BE2C (cell line): ENCODE measurements at regions not wholly inside any gene's neighbourhood (a gene's known extent, or its start where the extent isn't known, plus 50 kb on each side); places are given as distances from the start of the nearest gene placed in this dataset.

ENCODE experiments used
- DNase-seq: peaks from one replicate; pipeline ENCODE4 v3.0.0-alpha.2; 2020
- H3K27me3 ChIP-seq: fragments of 250-450 bp; sonication (Bioruptor Pico); 2 replicates; pipeline ENCODE4 v1.5.1; 2020; ENCODE audit warnings: mild to moderate bottlenecking
- H3K36me3 ChIP-seq: fragments of 250-450 bp; sonication (Bioruptor Pico); 2 replicates; pipeline ENCODE4 v1.5.1; 2020; ENCODE audit warnings: mild to moderate bottlenecking
- H3K4me1 ChIP-seq: fragments of 250-450 bp; sonication (Bioruptor Pico); 2 replicates; pipeline ENCODE4 v1.5.1; 2020
- H3K4me3 ChIP-seq: 2 replicates; pipeline ENCODE4 v1.5.1; 2011; ENCODE audit warnings: low read depth, low read length
- H3K9me3 ChIP-seq: fragments of 250-450 bp; sonication (Bioruptor Pico); 2 replicates; pipeline ENCODE4 v1.5.1; 2020
- TF ChIP-seq, protein P1 (sequence below): IDR thresholded peaks from 2 replicates; pipeline ENCODE4 v1.5.1; 2012; ENCODE audit warnings: mild to moderate bottlenecking, low read depth, low read length

DNA sequence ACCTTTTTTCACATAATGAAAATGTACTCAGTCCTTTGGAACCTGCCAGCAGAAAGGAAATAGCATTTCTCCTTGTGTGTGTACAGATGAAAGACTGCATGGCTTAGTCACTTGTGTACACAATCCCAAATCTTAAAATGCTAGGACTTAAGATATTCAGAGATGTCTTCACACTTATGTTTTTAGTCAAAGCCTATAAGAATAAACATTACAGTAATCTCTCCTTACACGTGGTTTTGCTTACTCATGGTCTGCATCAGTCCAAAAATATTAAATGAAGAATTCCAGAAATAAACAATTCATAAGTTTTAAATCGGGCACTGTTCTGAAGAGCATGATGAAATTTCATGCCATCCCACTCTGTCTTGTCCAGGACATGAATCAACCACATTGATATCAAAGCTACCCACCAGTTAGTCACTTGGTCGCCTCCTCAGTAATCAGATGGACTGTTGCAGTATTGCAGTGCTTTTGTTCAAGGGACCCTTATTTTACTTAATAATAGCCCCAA is 75.7 kb upstream of the RRP15 start:
- TF ChIP-seq, protein P1, sequence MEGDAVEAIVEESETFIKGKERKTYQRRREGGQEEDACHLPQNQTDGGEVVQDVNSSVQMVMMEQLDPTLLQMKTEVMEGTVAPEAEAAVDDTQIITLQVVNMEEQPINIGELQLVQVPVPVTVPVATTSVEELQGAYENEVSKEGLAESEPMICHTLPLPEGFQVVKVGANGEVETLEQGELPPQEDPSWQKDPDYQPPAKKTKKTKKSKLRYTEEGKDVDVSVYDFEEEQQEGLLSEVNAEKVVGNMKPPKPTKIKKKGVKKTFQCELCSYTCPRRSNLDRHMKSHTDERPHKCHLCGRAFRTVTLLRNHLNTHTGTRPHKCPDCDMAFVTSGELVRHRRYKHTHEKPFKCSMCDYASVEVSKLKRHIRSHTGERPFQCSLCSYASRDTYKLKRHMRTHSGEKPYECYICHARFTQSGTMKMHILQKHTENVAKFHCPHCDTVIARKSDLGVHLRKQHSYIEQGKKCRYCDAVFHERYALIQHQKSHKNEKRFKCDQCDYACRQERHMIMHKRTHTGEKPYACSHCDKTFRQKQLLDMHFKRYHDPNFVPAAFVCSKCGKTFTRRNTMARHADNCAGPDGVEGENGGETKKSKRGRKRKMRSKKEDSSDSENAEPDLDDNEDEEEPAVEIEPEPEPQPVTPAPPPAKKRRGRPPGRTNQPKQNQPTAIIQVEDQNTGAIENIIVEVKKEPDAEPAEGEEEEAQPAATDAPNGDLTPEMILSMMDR, result no peak
- H3K36me3 ChIP-seq, result no peaks in the 10 kb centered on the region
- 0 out of 2 replicates have a peak, but pooled peaks cover 7% of the 10 kb centered on the region for H3K27me3 ChIP-seq
- DNase-seq, result no peak
- no peak overlapping the region for H3K4me3 ChIP-seq
- H3K4me1 ChIP-seq, result no peaks in the 10 kb centered on the region
- H3K9me3 ChIP-seq, result no peaks in the 10 kb centered on the region

- no peaks in the 10 kb centered on the region for H3K4me1 ChIP-seq
- no peak for DNase-seq
- TF ChIP-seq, protein P1, result no peak
- no peak overlapping the region for H3K4me3 ChIP-seq
- no peaks in the 10 kb centered on the region for H3K36me3 ChIP-seq
- H3K27me3 ChIP-seq, result 0 out of 2 replicates have a peak, but pooled peaks cover 7% of the 10 kb centered on the region
- no peaks in the 10 kb centered on the region for H3K9me3 ChIP-seq
Observed at GRCh38 chr1:218211241-218211640, 73.9 kb upstream of the RRP15 start.

DNA sequence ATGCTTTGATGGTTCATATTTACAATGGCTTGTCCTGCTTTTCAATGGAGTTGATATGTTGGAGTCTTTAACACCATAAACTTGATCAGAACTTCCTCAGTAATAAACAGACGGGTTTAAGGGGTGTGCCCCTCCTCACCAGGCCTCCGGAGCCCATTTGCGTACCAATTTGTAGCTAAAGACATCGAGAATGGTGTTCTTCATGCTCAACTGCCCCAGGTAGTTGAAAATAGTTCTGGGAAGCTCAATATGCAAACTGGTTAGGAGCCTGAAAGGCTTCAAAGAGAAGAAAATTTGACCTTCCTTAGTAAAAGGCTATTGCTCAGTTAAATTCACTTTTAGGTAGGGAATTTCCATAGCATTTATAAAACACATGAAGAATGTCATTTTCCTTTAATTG is 68.1 kb upstream of the RRP15 start:
- H3K4me1 ChIP-seq, result no peaks in the 10 kb centered on the region
- H3K9me3 ChIP-seq, result no peaks in the 10 kb centered on the region
- no peak for DNase-seq
- peaks cover 10% of the 10 kb centered on the region; the same call in 1 of the 2 replicates for H3K27me3 ChIP-seq
- TF ChIP-seq, protein P1, result no peak
- no peak overlapping the region for H3K4me3 ChIP-seq
- H3K36me3 ChIP-seq, result no peaks in the 10 kb centered on the region

GRCh38 chr1:218219460-218219859 is 65.6 kb upstream of the RRP15 start:
- Histone ChIP-seq H3K9me3 (no peaks in the 10 kb centered on the region), H3K4me3 (no peak overlapping the region), H3K36me3 (no peaks in the 10 kb centered on the region), H3K4me1 (no peaks in the 10 kb centered on the region), H3K27me3 (peaks cover 3% of the 10 kb centered on the region; the same call in 1 of the 2 replicates)
- TF ChIP-seq, protein P1, result no peak
- no peak for DNase-seq

DNA sequence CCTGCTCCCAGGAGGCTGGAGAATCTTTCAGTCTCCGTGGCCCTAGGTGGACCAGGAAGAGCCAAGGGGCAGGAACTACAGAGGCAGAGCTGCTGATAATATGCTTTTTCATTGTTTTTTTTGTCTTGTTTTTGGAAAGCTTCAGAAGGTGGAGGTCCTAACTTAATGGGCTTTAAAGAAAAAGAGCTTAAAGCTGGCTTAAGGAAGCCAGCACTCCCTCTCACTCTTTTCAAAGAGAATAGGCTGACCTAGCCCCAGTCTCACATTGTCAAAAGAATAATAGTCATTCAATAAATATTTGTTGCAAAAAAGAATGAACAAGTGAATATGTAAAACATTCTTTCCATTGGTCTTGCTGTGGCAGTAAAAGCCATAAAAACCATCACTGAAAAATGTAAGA is 61.0 kb upstream of the RRP15 start:
- TF ChIP-seq, protein P1, result no peak
- Histone ChIP-seq H3K9me3 (no peaks in the 10 kb centered on the region), H3K4me1 (no peaks in the 10 kb centered on the region), H3K4me3 (no peak overlapping the region), H3K36me3 (no peaks in the 10 kb centered on the region), H3K27me3 (no peaks in the 10 kb centered on the region; the same call in none of the 2 replicates)
- DNase-seq, result no peak

GRCh38 chr1:218226005-218226404 is 59.1 kb upstream of the RRP15 start:
- H3K36me3 ChIP-seq, result no peaks in the 10 kb centered on the region
- no peak overlapping the region for H3K4me3 ChIP-seq
- no peaks in the 10 kb centered on the region; the same call in none of the 2 replicates for H3K27me3 ChIP-seq
- no peaks in the 10 kb centered on the region for H3K9me3 ChIP-seq
- H3K4me1 ChIP-seq, result no peaks in the 10 kb centered on the region
- TF ChIP-seq, protein P1, result no peak
- no peak for DNase-seq
